ENCODE measurements at regions not wholly inside any gene's neighbourhood (a gene's known extent, or its start where the extent isn't known, plus 50 kb on each side); places are given as distances from the start of the nearest gene placed in this dataset.
"Not testable (repeated sequence)": the region's sequence is repeated elsewhere in the genome, so short reads cannot be mapped to it uniquely, and the experiment has no call there.

DNA sequence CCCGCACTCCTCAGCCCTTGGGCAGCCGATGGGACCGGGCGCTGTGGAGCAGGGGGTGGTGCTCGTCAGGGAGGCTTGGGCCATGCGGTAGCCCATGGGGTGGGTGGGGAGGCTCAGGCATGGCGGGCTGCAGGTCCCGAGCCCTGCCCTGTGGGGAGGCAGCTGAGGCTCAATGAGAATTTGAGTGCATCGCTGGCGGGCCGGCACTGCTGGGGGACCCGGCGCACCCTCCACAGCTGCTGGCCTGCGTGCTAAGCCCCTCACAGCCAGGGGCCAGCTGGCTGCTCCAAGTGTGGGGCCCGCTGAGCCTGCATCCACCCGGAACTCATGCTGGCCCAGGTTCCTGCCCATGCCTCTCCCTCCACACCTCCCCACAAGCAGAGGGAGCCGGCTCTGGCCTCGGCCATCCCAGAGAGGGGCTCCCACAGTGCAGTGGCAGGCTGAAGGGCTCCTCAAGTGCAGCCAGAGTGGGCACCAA lies 543.5 kb upstream of the FAM98A start:
- TF ChIP-seq TAF1 (IDR thresholded peaks at IDR 0.05; ENCODE audit: borderline replicate concordance, low read depth, low read length); POLR2A (IDR thresholded peaks at IDR 0.05; ENCODE audit: low read depth, low read length): not testable (repeated sequence)
